Body of pancreas (tissue), 4 donors: ENCODE measurements at regions not wholly inside any gene's neighbourhood (a gene's known extent, or its start where the extent isn't known, plus 50 kb on each side); places are given as distances from the start of the nearest gene placed in this dataset.

ENCODE experiments used
- CTCF ChIP-seq, 7 experiments: fragments of 450-650 bp in 4 of 7; fragments of 200-600 bp in 3 of 7; sonication (generic) in 3 of 7; IDR thresholded peaks; one replicate each; pipeline ENCODE4 v1.5.1; 2016 to 2019; ENCODE audit warnings: antibody characterized with exemption in 7 of 7
- POLR2A ChIP-seq, 3 donors: fragments of 450-650 bp; IDR thresholded peaks; one replicate each; pipeline ENCODE4 v1.6.1; 2016; ENCODE audit warnings: antibody characterized with exemption in 3 of 3, mild to moderate bottlenecking in 2 of 3

- TF ChIP-seq POLR2A (IDR thresholded peaks at IDR 0.05) (no peak), CTCF (IDR thresholded peaks at IDR 0.05) (no peak)
Measured at GRCh38 chr21:43335119-43335518, 91.8 kb downstream of the SIK1 start.
